Cardiac muscle cell (in vitro differentiated cells and primary cell): ENCODE measurements at regions not wholly inside any gene's neighbourhood (a gene's known extent, or its start where the extent isn't known, plus 50 kb on each side); places are given as distances from the start of the nearest gene placed in this dataset.
A peak's percentile ranks its signal among the peaks of the same experiment; 100 is the strongest.

Experiments used
- DNase-seq, 2 donors: peaks; one replicate each; pipeline versions ENCODE4 v3.0.0 to v3.0.0-alpha.2; 2010 to 2017; ENCODE audit warnings: low read depth in 1 of 2, low spot score in 1 of 2
- H3K27ac ChIP-seq: fragments of 200-600 bp; sonication (generic); 2 replicates; pipeline ENCODE4 v1.5.1; 2016
- H3K27me3 ChIP-seq: fragments of 200-600 bp; sonication (generic); 2 replicates; pipeline ENCODE4 v1.6.0; 2016; ENCODE audit warnings: control low read depth
- H3K36me3 ChIP-seq: fragments of 200-600 bp; sonication (generic); 2 replicates; pipeline ENCODE4 v1.5.1; 2016; ENCODE audit warnings: control low read depth
- H3K4me1 ChIP-seq: fragments of 200-600 bp; sonication (generic); 2 replicates; pipeline ENCODE4 v1.8.1; 2017; ENCODE audit warnings: low read depth, mild to moderate bottlenecking, mixed run types
- H3K4me3 ChIP-seq: fragments of 200-600 bp; sonication (generic); 2 replicates; pipeline ENCODE4 v1.5.1; 2016; ENCODE audit warnings: mild to moderate bottlenecking
- H3K9me3 ChIP-seq: fragments of 200-600 bp; sonication (generic); 2 replicates; pipeline ENCODE4 v1.5.1; 2017; ENCODE audit warnings: low read depth, mild to moderate bottlenecking, control low read depth
- TF ChIP-seq, protein P1 (sequence below): IDR thresholded peaks from 2 replicates; pipeline ENCODE4 v1.5.1; 2012; ENCODE audit warnings: low read depth, mild to moderate bottlenecking, low read length

DNA sequence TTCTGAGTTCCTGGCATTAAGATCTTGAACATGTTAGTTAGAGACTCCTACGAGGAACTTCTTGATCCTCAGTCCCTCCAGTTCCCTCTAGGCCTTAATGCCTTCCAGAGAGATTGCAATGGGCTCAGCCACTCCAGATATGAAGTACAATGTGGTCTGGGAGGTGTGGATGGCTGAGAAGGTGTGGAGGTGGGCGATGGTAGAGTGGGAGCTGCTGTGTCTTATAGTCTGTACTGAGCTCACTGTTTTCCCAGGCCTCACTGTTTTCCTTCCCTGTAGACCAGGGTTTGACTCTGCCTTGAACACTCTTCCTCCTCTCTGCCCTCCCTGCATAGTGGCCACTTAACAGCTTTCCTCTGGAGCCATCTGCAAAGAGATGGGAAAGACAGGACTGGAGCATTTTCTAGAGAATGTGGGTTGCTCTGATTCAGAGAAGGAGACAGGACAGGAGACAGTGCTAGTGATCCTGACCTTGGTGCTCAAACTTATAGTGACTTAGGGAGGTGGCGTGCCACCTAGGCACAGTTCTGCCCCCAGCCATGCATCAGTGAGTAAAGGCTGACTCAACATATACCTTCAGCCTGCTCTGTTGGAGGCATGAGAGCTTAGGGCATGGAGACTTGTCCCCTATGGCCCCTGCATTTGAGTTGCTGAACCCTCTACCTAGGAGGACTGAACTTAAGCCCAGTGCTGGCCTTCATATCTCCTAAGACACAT, 129.7 kb downstream of the TDRD15 start:
- H3K9me3 ChIP-seq, result no peaks in the 10 kb centered on the region
- TF ChIP-seq, protein P1, sequence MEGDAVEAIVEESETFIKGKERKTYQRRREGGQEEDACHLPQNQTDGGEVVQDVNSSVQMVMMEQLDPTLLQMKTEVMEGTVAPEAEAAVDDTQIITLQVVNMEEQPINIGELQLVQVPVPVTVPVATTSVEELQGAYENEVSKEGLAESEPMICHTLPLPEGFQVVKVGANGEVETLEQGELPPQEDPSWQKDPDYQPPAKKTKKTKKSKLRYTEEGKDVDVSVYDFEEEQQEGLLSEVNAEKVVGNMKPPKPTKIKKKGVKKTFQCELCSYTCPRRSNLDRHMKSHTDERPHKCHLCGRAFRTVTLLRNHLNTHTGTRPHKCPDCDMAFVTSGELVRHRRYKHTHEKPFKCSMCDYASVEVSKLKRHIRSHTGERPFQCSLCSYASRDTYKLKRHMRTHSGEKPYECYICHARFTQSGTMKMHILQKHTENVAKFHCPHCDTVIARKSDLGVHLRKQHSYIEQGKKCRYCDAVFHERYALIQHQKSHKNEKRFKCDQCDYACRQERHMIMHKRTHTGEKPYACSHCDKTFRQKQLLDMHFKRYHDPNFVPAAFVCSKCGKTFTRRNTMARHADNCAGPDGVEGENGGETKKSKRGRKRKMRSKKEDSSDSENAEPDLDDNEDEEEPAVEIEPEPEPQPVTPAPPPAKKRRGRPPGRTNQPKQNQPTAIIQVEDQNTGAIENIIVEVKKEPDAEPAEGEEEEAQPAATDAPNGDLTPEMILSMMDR, result no peak
- peaks cover 4% of the 10 kb centered on the region for H3K4me1 ChIP-seq
- H3K27ac ChIP-seq, result no peak overlapping the region
- no peak overlapping the region for H3K4me3 ChIP-seq
- H3K27me3 ChIP-seq, result no peaks in the 10 kb centered on the region
- no peak for DNase-seq
- no peaks in the 10 kb centered on the region for H3K36me3 ChIP-seq

DNA sequence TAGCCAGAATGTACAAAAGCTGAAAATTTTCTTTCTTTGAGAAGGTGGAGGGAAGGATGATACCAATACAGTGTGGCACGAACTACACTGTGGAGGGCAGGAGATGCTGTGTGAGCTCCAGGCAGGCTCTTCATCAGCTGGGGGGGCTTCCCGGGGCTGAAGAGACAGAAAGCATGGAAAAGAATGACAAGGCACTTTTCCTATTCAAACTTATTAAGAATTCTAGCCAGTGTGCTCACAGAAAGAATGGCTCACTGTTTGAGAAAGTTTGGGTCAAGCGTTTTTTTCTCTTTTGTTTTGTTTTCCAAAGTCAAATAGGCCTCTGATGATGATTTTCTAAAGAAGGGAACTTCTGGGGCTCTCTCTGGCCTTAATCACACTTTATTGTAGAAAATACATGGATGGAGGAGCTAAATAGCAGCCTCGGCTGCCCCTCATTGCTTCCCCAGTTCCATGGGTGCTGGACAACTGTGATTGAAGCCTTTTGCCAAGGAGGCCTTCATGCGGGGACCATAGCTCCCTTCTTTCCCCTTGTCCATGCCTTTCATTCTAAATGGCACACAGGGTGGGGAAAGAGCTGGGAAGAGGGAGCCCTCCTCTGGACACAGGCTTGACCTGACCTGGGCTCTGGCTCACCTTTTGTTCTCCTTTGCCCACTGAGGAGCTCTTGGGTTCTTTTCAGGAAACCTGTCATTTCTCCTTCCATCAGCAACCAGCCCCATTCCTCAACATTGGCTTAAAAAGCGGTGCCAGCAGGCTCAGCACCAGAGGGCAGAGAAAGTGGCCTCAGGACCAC, 130.6 kb downstream of the TDRD15 start:
- DNase-seq, result no peak
- TF ChIP-seq, protein P1, result no peak
- no peak overlapping the region for H3K27ac ChIP-seq
- peaks cover 4% of the 10 kb centered on the region for H3K4me1 ChIP-seq
- no peaks in the 10 kb centered on the region for H3K9me3 ChIP-seq
- H3K36me3 ChIP-seq, result no peaks in the 10 kb centered on the region
- H3K27me3 ChIP-seq, result no peaks in the 10 kb centered on the region
- no peak overlapping the region for H3K4me3 ChIP-seq

DNA sequence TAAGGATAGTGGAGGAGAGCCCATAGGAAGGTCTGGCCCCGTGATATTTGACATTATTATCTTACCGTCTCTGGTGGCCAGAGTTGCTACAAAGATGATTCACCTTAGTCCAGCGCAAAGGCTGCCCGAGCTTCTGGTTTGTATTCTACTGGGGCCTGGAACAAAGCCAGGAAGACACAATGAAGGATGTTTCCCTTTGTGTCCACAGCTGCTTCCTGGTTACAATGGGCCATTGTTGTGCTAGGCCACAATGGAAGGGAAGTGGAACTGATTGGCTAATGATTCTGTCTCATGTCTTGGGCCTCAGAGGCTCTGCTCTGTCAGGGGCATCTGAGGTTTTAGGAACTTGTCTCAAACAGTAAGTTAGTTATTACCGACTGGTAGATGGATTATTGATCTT, 132.2 kb downstream of the TDRD15 start:
- Histone ChIP-seq H3K27me3 (no peaks in the 10 kb centered on the region), H3K27ac (no peak overlapping the region), H3K9me3 (no peaks in the 10 kb centered on the region), H3K36me3 (no peaks in the 10 kb centered on the region), H3K4me3 (no peak overlapping the region), H3K4me1 (peaks cover 9% of the 10 kb centered on the region)
- TF ChIP-seq, protein P1, result no peak
- DNase-seq, result peak in 1 of 2 donors; percentile 67

DNA sequence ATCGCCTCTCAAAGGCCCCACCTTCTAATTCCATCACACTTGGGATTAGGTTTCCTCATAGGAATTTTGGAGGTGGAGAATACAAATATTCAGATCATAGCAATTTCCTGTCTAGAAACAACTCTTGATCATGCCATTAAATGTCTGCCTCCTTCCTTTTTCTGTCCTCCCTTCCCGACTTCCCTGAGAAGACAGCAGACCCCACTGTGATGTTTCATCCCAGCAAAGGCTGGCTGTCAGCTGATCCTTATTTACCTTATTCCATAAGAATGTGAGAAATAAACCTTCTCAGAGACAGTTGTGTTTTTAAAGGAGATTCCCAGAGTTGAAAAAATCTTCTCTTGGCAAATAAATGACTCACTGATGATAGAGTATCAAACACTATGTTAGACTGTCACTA, 133.9 kb downstream of the TDRD15 start:
- Histone ChIP-seq H3K36me3 (no peaks in the 10 kb centered on the region), H3K27ac (no peak overlapping the region), H3K9me3 (no peaks in the 10 kb centered on the region), H3K4me3 (no peak overlapping the region), H3K27me3 (no peaks in the 10 kb centered on the region), H3K4me1 (peaks cover 21% of the 10 kb centered on the region)
- no peak for DNase-seq
- TF ChIP-seq, protein P1, result no peak

DNA sequence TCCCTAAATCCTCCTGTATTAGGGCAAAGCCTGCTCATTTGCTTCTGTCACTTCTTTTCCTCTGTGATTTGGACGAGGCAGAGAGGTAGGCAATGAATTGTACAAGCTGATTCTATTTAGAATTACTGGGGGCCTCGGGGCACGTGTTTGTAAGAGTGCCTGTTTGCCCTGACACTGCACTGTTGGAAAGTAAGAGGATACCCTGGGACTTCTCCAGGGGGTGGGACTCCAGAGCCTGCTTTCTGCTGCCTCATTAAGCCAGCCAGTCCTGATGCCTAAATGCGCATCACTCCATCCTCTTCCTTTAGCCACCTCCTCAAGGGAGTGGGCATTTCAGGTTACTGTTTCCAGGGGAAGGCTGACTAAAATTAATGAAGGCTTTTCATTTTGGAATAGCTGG, 134.3 kb downstream of the TDRD15 start:
- no peaks in the 10 kb centered on the region for H3K27me3 ChIP-seq
- no peak overlapping the region for H3K4me3 ChIP-seq
- H3K27ac ChIP-seq, result no peak overlapping the region
- H3K36me3 ChIP-seq, result no peaks in the 10 kb centered on the region
- H3K9me3 ChIP-seq, result no peaks in the 10 kb centered on the region
- DNase-seq, result peak in 1 of 2 donors; percentile 28
- TF ChIP-seq, protein P1, result no peak
- peaks cover 21% of the 10 kb centered on the region for H3K4me1 ChIP-seq
